ENCODE measurements at regions not wholly inside any gene's neighbourhood (a gene's known extent, or its start where the extent isn't known, plus 50 kb on each side); places are given as distances from the start of the nearest gene placed in this dataset.

GRCh38 chr13:47080621-47081020, 183.8 kb upstream of the HTR2A start:
- no peaks in the 10 kb centered on the region for H3K4me1 ChIP-seq
- no peaks in the 10 kb centered on the region for H3K27me3 ChIP-seq
- H3K36me3 ChIP-seq, result no peaks in the 10 kb centered on the region
- intact Hi-C loops (cut with DNase I; ENCODE audit: low total_unique reads), result no loop called here
- DNase-seq (ENCODE audit: low spot score in 2 of 2), result no peak
- no peak for TF ChIP-seq POLR2AphosphoS5 (IDR thresholded peaks at IDR 0.05)
- TF ChIP-seq, protein P1, sequence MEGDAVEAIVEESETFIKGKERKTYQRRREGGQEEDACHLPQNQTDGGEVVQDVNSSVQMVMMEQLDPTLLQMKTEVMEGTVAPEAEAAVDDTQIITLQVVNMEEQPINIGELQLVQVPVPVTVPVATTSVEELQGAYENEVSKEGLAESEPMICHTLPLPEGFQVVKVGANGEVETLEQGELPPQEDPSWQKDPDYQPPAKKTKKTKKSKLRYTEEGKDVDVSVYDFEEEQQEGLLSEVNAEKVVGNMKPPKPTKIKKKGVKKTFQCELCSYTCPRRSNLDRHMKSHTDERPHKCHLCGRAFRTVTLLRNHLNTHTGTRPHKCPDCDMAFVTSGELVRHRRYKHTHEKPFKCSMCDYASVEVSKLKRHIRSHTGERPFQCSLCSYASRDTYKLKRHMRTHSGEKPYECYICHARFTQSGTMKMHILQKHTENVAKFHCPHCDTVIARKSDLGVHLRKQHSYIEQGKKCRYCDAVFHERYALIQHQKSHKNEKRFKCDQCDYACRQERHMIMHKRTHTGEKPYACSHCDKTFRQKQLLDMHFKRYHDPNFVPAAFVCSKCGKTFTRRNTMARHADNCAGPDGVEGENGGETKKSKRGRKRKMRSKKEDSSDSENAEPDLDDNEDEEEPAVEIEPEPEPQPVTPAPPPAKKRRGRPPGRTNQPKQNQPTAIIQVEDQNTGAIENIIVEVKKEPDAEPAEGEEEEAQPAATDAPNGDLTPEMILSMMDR (IDR thresholded peaks at IDR 0.05), result no peak
- TF ChIP-seq POLR2A (IDR thresholded peaks at IDR 0.05), result no peak
- H3K27ac ChIP-seq, result no peak overlapping the region
- peaks cover 0 to 4% of the 10 kb centered on the region in 2 donors for H3K9me3 ChIP-seq
- no peak overlapping the region for H3K4me3 ChIP-seq

GRCh38 chr13:47076500-47076899, 179.6 kb upstream of the HTR2A start:
- DNase-seq (ENCODE audit: low spot score in 2 of 2), result no peak
- Histone ChIP-seq H3K27ac (no peak overlapping the region), H3K4me1 (no peaks in the 10 kb centered on the region), H3K36me3 (no peaks in the 10 kb centered on the region), H3K9me3 (peaks cover 0 to 19% of the 10 kb centered on the region in 2 donors), H3K27me3 (no peaks in the 10 kb centered on the region), H3K4me3 (no peak overlapping the region)
- intact Hi-C loops (cut with DNase I; ENCODE audit: low total_unique reads), result no loop called here
- TF ChIP-seq, protein P1 (IDR thresholded peaks at IDR 0.05), result no peak
- no peak for TF ChIP-seq POLR2AphosphoS5 (IDR thresholded peaks at IDR 0.05)

- Histone ChIP-seq H3K36me3 (no peaks in the 10 kb centered on the region), H3K4me1 (no peaks in the 10 kb centered on the region), H3K4me3 (no peak overlapping the region), H3K9me3 (peaks cover 0 to 6% of the 10 kb centered on the region in 2 donors), H3K27me3 (no peaks in the 10 kb centered on the region), H3K27ac (no peak overlapping the region)
- no peak for DNase-seq (ENCODE audit: low spot score in 2 of 2)
- intact Hi-C loops (cut with DNase I; ENCODE audit: low total_unique reads), result no loop called here
- TF ChIP-seq POLR2A (IDR thresholded peaks at IDR 0.05), result no peak
- no peak for TF ChIP-seq POLR2AphosphoS5 (IDR thresholded peaks at IDR 0.05)
- TF ChIP-seq, protein P1 (IDR thresholded peaks at IDR 0.05), result no peak
Observed at GRCh38 chr13:47069133-47069532, 172.3 kb upstream of the HTR2A start.

DNA sequence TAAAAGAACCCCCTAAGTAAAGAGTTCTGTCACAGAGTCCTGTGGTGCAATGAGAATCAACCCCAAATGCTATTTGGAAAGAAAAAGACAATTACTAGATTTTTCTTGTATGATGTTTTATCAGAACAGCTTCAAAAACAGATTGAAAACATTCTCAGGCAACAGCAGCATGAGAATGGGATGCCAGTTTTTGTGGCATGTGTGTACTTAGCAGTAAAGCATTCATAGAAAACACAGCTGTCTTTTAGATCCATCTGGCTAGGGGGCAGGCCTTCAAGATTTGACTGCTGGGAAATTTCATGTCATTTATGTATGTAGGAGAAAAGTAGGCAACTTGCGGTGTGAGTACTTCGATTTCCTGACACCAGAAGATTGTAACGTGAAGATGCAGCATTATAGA, 170.5 kb upstream of the HTR2A start:
- no peak for DNase-seq (ENCODE audit: low spot score in 2 of 2)
- H3K4me1 ChIP-seq, result no peaks in the 10 kb centered on the region
- intact Hi-C loops (cut with DNase I; ENCODE audit: low total_unique reads), result no loop called here
- H3K4me3 ChIP-seq, result no peak overlapping the region
- H3K27ac ChIP-seq, result no peak overlapping the region
- TF ChIP-seq POLR2A (IDR thresholded peaks at IDR 0.05) (no peak), POLR2AphosphoS5 (IDR thresholded peaks at IDR 0.05) (no peak)
- TF ChIP-seq, protein P1 (IDR thresholded peaks at IDR 0.05), result no peak
- H3K27me3 ChIP-seq, result no peaks in the 10 kb centered on the region
- peaks cover 0 to 7% of the 10 kb centered on the region in 2 donors for H3K9me3 ChIP-seq
- no peaks in the 10 kb centered on the region for H3K36me3 ChIP-seq

- Histone ChIP-seq H3K4me1 (no peaks in the 10 kb centered on the region), H3K4me3 (no peak overlapping the region), H3K27ac (no peak overlapping the region), H3K36me3 (no peaks in the 10 kb centered on the region), H3K27me3 (no peaks in the 10 kb centered on the region), H3K9me3 (peaks cover 5 to 7% of the 10 kb centered on the region in 2 donors)
- TF ChIP-seq, protein P1 (IDR thresholded peaks at IDR 0.05), result no peak
- no peak for TF ChIP-seq POLR2AphosphoS5 (IDR thresholded peaks at IDR 0.05)
- TF ChIP-seq POLR2A (IDR thresholded peaks at IDR 0.05), result no peak
- intact Hi-C loops (cut with DNase I; ENCODE audit: low total_unique reads), result no loop called here
- DNase-seq (ENCODE audit: low spot score in 2 of 2), result no peak
Observed at GRCh38 chr13:47066226-47066625, 169.4 kb upstream of the HTR2A start.
